Esophagus squamous epithelium (tissue), 4 donors: ENCODE measurements at regions not wholly inside any gene's neighbourhood (a gene's known extent, or its start where the extent isn't known, plus 50 kb on each side); places are given as distances from the start of the nearest gene placed in this dataset.

Experiments used
- POLR2A ChIP-seq, 4 donors: fragments of 450-650 bp; IDR thresholded peaks; one replicate each; pipeline ENCODE4 v1.6.1; 2017; ENCODE audit warnings: antibody characterized with exemption in 4 of 4, mild to moderate bottlenecking in 4 of 4, moderate library complexity in 3 of 4
- TF ChIP-seq, protein P1 (sequence below), 6 experiments: fragments of 450-650 bp in 4 of 6; fragments of 200-600 bp in 2 of 6; sonication (generic) in 2 of 6; IDR thresholded peaks; one replicate each; pipeline ENCODE4 v1.5.1; 2016 to 2019; ENCODE audit warnings: antibody characterized with exemption in 6 of 6, mild to moderate bottlenecking in 4 of 6, moderate library complexity in 4 of 6

GRCh38 chr18:60826346-60826745 is 453.8 kb upstream of the MC4R start:
- TF ChIP-seq, protein P1, sequence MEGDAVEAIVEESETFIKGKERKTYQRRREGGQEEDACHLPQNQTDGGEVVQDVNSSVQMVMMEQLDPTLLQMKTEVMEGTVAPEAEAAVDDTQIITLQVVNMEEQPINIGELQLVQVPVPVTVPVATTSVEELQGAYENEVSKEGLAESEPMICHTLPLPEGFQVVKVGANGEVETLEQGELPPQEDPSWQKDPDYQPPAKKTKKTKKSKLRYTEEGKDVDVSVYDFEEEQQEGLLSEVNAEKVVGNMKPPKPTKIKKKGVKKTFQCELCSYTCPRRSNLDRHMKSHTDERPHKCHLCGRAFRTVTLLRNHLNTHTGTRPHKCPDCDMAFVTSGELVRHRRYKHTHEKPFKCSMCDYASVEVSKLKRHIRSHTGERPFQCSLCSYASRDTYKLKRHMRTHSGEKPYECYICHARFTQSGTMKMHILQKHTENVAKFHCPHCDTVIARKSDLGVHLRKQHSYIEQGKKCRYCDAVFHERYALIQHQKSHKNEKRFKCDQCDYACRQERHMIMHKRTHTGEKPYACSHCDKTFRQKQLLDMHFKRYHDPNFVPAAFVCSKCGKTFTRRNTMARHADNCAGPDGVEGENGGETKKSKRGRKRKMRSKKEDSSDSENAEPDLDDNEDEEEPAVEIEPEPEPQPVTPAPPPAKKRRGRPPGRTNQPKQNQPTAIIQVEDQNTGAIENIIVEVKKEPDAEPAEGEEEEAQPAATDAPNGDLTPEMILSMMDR (IDR thresholded peaks at IDR 0.05) = no peak
- TF ChIP-seq POLR2A (IDR thresholded peaks at IDR 0.05) = no peak
